HEK293T (cell line): ENCODE measurements at regions not wholly inside any gene's neighbourhood (a gene's known extent, or its start where the extent isn't known, plus 50 kb on each side); places are given as distances from the start of the nearest gene placed in this dataset.

Experiments used
- BHLHE40 ChIP-seq: fragments of 450-650 bp; IDR thresholded peaks from 2 replicates; pipeline ENCODE4 v1.6.1; 2016; ENCODE audit warnings: mild to moderate bottlenecking, moderate library complexity, borderline replicate concordance
- FOXA1 ChIP-seq: fragments of 450-650 bp; IDR thresholded peaks from 2 replicates; pipeline ENCODE4 v1.6.1; 2016; ENCODE audit warnings: mild to moderate bottlenecking
- FOXK2 ChIP-seq: fragments of 450-650 bp; IDR thresholded peaks from 2 replicates; pipeline ENCODE4 v1.6.1; 2016; ENCODE audit warnings: mild to moderate bottlenecking
- LEF1 ChIP-seq: fragments of 450-650 bp; IDR thresholded peaks from 2 replicates; pipeline ENCODE4 v1.6.1; 2017; ENCODE audit warnings: mild to moderate bottlenecking, borderline replicate concordance
- PKNOX1 ChIP-seq: fragments of 450-650 bp; IDR thresholded peaks from 2 replicates; pipeline ENCODE4 v1.6.1; 2016
- SP1 ChIP-seq: fragments of 450-650 bp; IDR thresholded peaks from 2 replicates; pipeline ENCODE4 v1.6.1; 2017
- SUZ12 ChIP-seq: fragments of 450-650 bp; IDR thresholded peaks from 2 replicates; pipeline ENCODE4 v1.6.1; 2016; ENCODE audit warnings: mild to moderate bottlenecking
- TARDBP ChIP-seq: fragments of 450-650 bp; IDR thresholded peaks from 2 replicates; pipeline ENCODE4 v1.6.1; 2016
- ZNF384 ChIP-seq: fragments of 450-650 bp; IDR thresholded peaks from 2 replicates; pipeline ENCODE4 v1.6.1; 2016

- TF ChIP-seq PKNOX1, result no peak
- no peak for TF ChIP-seq FOXK2
- TF ChIP-seq TARDBP, result no peak
- no peak for TF ChIP-seq BHLHE40
- TF ChIP-seq SP1, result no peak
- no peak for TF ChIP-seq FOXA1
- TF ChIP-seq LEF1, result no peak
- no peak for TF ChIP-seq SUZ12
- TF ChIP-seq ZNF384, result no peak
Observed at GRCh38 chr4:77501851-77502250, 103.8 kb upstream of the CXCL13 start.
